ENCODE measurements at regions not wholly inside any gene's neighbourhood (a gene's known extent, or its start where the extent isn't known, plus 50 kb on each side); places are given as distances from the start of the nearest gene placed in this dataset.

- FAIRE-seq = no peak
Measured at GRCh38 chr17:33652731-33653398, 359.8 kb upstream of the ASIC2 start.

- FAIRE-seq = no peak
Measured at GRCh38 chr17:33653399-33653788, 360.3 kb upstream of the ASIC2 start.

GRCh38 chr17:33657181-33657580 is 364.1 kb upstream of the ASIC2 start:
- no peak for FAIRE-seq

GRCh38 chr17:33661975-33662374 is 368.9 kb upstream of the ASIC2 start:
- no peak for FAIRE-seq

GRCh38 chr17:33664116-33664840 is 371.2 kb upstream of the ASIC2 start:
- FAIRE-seq = no peak

GRCh38 chr17:33667052-33667509 is 374.0 kb upstream of the ASIC2 start:
- no peak for FAIRE-seq

- no peak for FAIRE-seq
Measured at GRCh38 chr17:33667671-33668070, 374.6 kb upstream of the ASIC2 start.

GRCh38 chr17:33668516-33668915 is 375.4 kb upstream of the ASIC2 start:
- no peak for FAIRE-seq

- FAIRE-seq = no peak
Measured at GRCh38 chr17:33671491-33671890, 378.4 kb upstream of the ASIC2 start.

- FAIRE-seq = no peak
Measured at GRCh38 chr17:33674685-33675084, 381.6 kb upstream of the ASIC2 start.

GRCh38 chr17:33676444-33676843 is 383.3 kb upstream of the ASIC2 start:
- no peak for FAIRE-seq

- no peak for FAIRE-seq
Measured at GRCh38 chr17:33679595-33679994, 386.5 kb upstream of the ASIC2 start.

GRCh38 chr17:33680472-33680871 is 387.4 kb upstream of the ASIC2 start:
- no peak for FAIRE-seq

GRCh38 chr17:33682599-33682998 is 389.5 kb upstream of the ASIC2 start:
- no peak for FAIRE-seq

GRCh38 chr17:33684735-33685134 is 391.6 kb upstream of the ASIC2 start:
- FAIRE-seq = no peak

GRCh38 chr17:33686171-33686570 is 393.1 kb upstream of the ASIC2 start:
- no peak for FAIRE-seq

- FAIRE-seq = no peak
Measured at GRCh38 chr17:33687831-33688230, 394.7 kb upstream of the ASIC2 start.

- FAIRE-seq = no peak
Measured at GRCh38 chr17:33688771-33689170, 395.7 kb upstream of the ASIC2 start.

GRCh38 chr17:33689725-33690124 is 396.6 kb upstream of the ASIC2 start:
- no peak for FAIRE-seq

- FAIRE-seq = no peak
Measured at GRCh38 chr17:33695431-33695830, 402.3 kb upstream of the ASIC2 start.

GRCh38 chr17:33696102-33696501 is 403.0 kb upstream of the ASIC2 start:
- no peak for FAIRE-seq

GRCh38 chr17:33697557-33697956 is 404.5 kb upstream of the ASIC2 start:
- no peak for FAIRE-seq

- FAIRE-seq = no peak
Measured at GRCh38 chr17:33701910-33702309, 408.8 kb upstream of the ASIC2 start.

GRCh38 chr17:33704856-33705255 is 411.8 kb upstream of the ASIC2 start:
- no peak for FAIRE-seq

GRCh38 chr17:33709881-33710280 is 416.8 kb upstream of the ASIC2 start:
- FAIRE-seq = no peak

All from G401.6 (cell line).